Esophagus muscularis mucosa (tissue), 4 donors: ENCODE measurements at regions not wholly inside any gene's neighbourhood (a gene's known extent, or its start where the extent isn't known, plus 50 kb on each side); places are given as distances from the start of the nearest gene placed in this dataset.

ENCODE experiments used
- DNase-seq: peaks from one replicate; pipeline ENCODE4 v3.0.0-alpha.2; 2017; ENCODE audit errors: extremely low spot score
- H3K27ac ChIP-seq, 4 donors: fragments of 200-600 bp; sonication (generic); replicated peaks in 1 of 4; 1 replicate in 3 of 4; 2 replicates in 1 of 4; pipeline ENCODE4 v1.5.1; 2016 to 2019; ENCODE audit warnings: mild to moderate bottlenecking in 1 of 4
- H3K27me3 ChIP-seq, 4 donors: fragments of 200-600 bp; sonication (generic); one replicate each; pipeline versions ENCODE4 v1.5.1 to v1.6.0; 2016 to 2019
- H3K36me3 ChIP-seq, 4 donors: fragments of 200-600 bp; sonication (generic); one replicate each; pipeline ENCODE4 v1.5.1; 2016 to 2019
- H3K4me1 ChIP-seq, 4 donors: fragments of 200-600 bp; sonication (generic); one replicate each; pipeline ENCODE4 v1.5.1; 2016 to 2019
- H3K4me3 ChIP-seq, 4 donors: fragments of 200-600 bp; sonication (generic); 1 replicate in 2 of 4; 2 replicates in 2 of 4; pipeline ENCODE4 v1.5.1; 2016 to 2019; ENCODE audit warnings: mild to moderate bottlenecking in 4 of 4, moderate library complexity in 1 of 4
- H3K9me3 ChIP-seq, 4 donors: fragments of 200-600 bp; sonication (generic); 1 replicate in 3 of 4; 2 replicates in 1 of 4; pipeline ENCODE4 v1.5.1; 2016 to 2019
- CTCF ChIP-seq, 3 experiments: fragments of 200-600 bp in 2 of 3; fragments of 450-650 bp in 1 of 3; sonication (generic) in 2 of 3; IDR thresholded peaks; one replicate each; pipeline ENCODE4 v1.5.1; 2017 to 2019; ENCODE audit warnings: antibody characterized with exemption in 3 of 3, mild to moderate bottlenecking in 2 of 3, moderate library complexity in 1 of 3
- EP300 ChIP-seq: sonication (generic); formaldehyde crosslinking; IDR thresholded peaks from one replicate; pipeline ENCODE4 v1.6.1; 2017; ENCODE audit warnings: antibody characterized with exemption
- POLR2A ChIP-seq: fragments of 450-650 bp; IDR thresholded peaks from one replicate; pipeline ENCODE4 v1.6.1; 2017; ENCODE audit warnings: antibody characterized with exemption, moderate library complexity, mild to moderate bottlenecking, low read depth
- POLR2AphosphoS5 ChIP-seq, 2 donors: sonication (generic); formaldehyde crosslinking; IDR thresholded peaks; one replicate each; pipeline ENCODE4 v1.6.1; 2017; ENCODE audit warnings: antibody characterized with exemption in 2 of 2
- WGBS: methylation state at CpG from one replicate; pipeline ENCODE4 v1.1.5; 2018; 5-methylcytosine and 5-hydroxymethylcytosine counted together
- intact Hi-C: fragments of 100-400 bp; cut with DNase I; formaldehyde crosslinking; loops from one replicate; pipeline ENCODE4 v1.15.1; 2023

DNA sequence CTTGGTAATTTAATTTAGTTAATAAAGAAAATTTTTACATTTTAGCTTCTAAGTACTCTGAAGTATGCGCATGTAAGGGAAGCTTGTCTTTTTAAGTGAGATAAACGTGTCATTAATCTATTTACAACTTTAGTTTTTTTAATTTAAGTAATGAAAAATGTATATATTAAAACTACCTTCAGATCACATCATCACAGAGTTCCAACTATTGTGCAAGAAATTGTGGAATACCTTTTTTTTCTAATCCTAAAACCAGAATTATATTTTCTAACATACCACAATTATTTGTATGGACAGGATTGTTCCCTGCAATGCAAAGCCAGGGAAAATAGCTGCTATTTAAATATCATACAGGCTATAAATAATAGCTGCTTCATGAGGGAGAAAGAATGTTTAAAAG, 303.2 kb upstream of the KCND2 start:
- no peak overlapping the region for H3K27ac ChIP-seq
- no peaks in the 10 kb centered on the region for H3K4me1 ChIP-seq
- TF ChIP-seq EP300 (no peak), POLR2AphosphoS5 (IDR thresholded peaks at IDR 0.05) (no peak), CTCF (IDR thresholded peaks at IDR 0.05) (no peak), POLR2A (no peak)
- H3K4me3 ChIP-seq, result no peak overlapping the region
- WGBS, result 85% methylated on average over 2 of the region's 2 CpGs
- no peaks in the 10 kb centered on the region for H3K9me3 ChIP-seq
- no peaks in the 10 kb centered on the region for H3K27me3 ChIP-seq
- intact Hi-C loops, result no loop called here
- DNase-seq, result no peak
- H3K36me3 ChIP-seq, result no peaks in the 10 kb centered on the region

DNA sequence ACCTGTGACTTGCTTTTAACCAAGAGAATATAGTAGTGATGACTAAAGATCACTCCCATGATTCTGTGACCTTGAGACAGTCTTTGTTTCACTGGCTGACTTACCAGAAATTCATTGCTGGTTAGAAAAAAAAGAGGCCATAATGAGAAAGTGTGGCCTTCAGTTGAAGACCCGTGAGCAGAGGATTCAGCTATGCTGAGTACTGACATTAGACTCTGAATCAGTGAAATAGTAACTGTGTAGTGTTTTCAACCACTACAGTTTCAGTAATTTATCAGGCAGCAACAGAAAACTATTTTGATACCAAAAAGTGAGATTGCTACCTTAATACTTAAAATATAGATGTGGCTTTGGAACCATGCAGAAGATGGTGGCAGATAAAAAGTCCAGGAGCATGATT, 298.0 kb upstream of the KCND2 start:
- intact Hi-C loops, result no loop called here
- H3K27me3 ChIP-seq, result no peaks in the 10 kb centered on the region
- H3K27ac ChIP-seq, result no peak overlapping the region
- 85% methylated on average over 1 of the region's 1 CpG for WGBS
- DNase-seq, result no peak
- H3K4me3 ChIP-seq, result no peak overlapping the region
- H3K9me3 ChIP-seq, result no peaks in the 10 kb centered on the region
- no peaks in the 10 kb centered on the region for H3K4me1 ChIP-seq
- H3K36me3 ChIP-seq, result no peaks in the 10 kb centered on the region
- no peak for TF ChIP-seq CTCF (IDR thresholded peaks at IDR 0.05)
- TF ChIP-seq POLR2AphosphoS5 (IDR thresholded peaks at IDR 0.05), result no peak
- no peak for TF ChIP-seq EP300
- no peak for TF ChIP-seq POLR2A

DNA sequence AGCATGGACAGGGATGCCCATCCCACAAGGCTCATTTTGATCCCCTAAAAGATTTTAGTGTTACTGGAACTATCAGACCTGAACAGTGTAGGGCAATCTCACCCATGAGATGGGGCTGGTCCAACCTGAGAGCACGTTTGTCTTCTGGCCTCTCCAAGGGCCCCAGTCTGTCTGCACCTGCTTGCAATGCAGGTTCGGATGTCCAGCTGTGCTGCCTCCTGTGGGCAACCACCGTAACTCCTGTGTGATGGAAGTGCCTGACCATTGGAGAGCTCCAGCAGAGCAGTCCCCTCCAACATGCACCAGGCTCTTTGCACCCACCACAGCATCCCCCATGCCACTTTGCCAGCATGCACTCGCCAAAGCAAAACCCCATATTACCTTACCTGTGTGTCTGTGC, 290.1 kb upstream of the KCND2 start:
- 90% methylated on average over 3 of the region's 4 CpGs for WGBS
- H3K27ac ChIP-seq, result no peak overlapping the region
- H3K4me1 ChIP-seq, result no peaks in the 10 kb centered on the region
- no peaks in the 10 kb centered on the region for H3K36me3 ChIP-seq
- DNase-seq, result no peak
- no peak for TF ChIP-seq POLR2AphosphoS5 (IDR thresholded peaks at IDR 0.05)
- TF ChIP-seq CTCF (IDR thresholded peaks at IDR 0.05), result no peak
- no peak for TF ChIP-seq POLR2A
- TF ChIP-seq EP300, result no peak
- no peak overlapping the region for H3K4me3 ChIP-seq
- no peaks in the 10 kb centered on the region for H3K27me3 ChIP-seq
- intact Hi-C loops, result no loop called here
- H3K9me3 ChIP-seq, result no peaks in the 10 kb centered on the region

- H3K27ac ChIP-seq, result no peak overlapping the region
- H3K36me3 ChIP-seq, result no peaks in the 10 kb centered on the region
- TF ChIP-seq CTCF (IDR thresholded peaks at IDR 0.05) (no peak), POLR2AphosphoS5 (IDR thresholded peaks at IDR 0.05) (no peak), POLR2A (no peak), EP300 (no peak)
- no peaks in the 10 kb centered on the region for H3K27me3 ChIP-seq
- H3K4me3 ChIP-seq, result no peak overlapping the region
- no peaks in the 10 kb centered on the region for H3K4me1 ChIP-seq
- intact Hi-C loops, result no loop called here
- DNase-seq, result no peak
- 91% methylated on average over 4 of the region's 5 CpGs for WGBS
- no peaks in the 10 kb centered on the region for H3K9me3 ChIP-seq
Observed at GRCh38 chr7:119983468-119983867, 289.5 kb upstream of the KCND2 start.

GRCh38 chr7:119984247-119984646, 288.7 kb upstream of the KCND2 start:
- intact Hi-C loops, result no loop called here
- WGBS, result 81% methylated on average over 3 of the region's 3 CpGs

More at GRCh38 chr7:119984247-119984646, 288.7 kb upstream of the KCND2 start:
- H3K4me1 ChIP-seq, result no peaks in the 10 kb centered on the region
- no peak for DNase-seq
- H3K27me3 ChIP-seq, result no peaks in the 10 kb centered on the region
- no peak overlapping the region for H3K27ac ChIP-seq
- H3K4me3 ChIP-seq, result no peak overlapping the region
- TF ChIP-seq POLR2AphosphoS5 (IDR thresholded peaks at IDR 0.05) (no peak), CTCF (IDR thresholded peaks at IDR 0.05) (no peak), EP300 (no peak), POLR2A (no peak)
- H3K36me3 ChIP-seq, result no peaks in the 10 kb centered on the region
- no peaks in the 10 kb centered on the region for H3K9me3 ChIP-seq
